Endodermal cell (in vitro differentiated cells): ENCODE measurements at regions not wholly inside any gene's neighbourhood (a gene's known extent, or its start where the extent isn't known, plus 50 kb on each side); places are given as distances from the start of the nearest gene placed in this dataset.

ENCODE experiments used
- DNase-seq: peaks from one replicate; pipeline ENCODE4 v3.0.0-alpha.2; 2017
- H3K27ac ChIP-seq: 2 replicates; pipeline ENCODE4 v1.5.1; 2013; ENCODE audit warnings: mild to moderate bottlenecking, low read depth, low read length, moderate library complexity
- H3K27me3 ChIP-seq: 2 replicates; pipeline ENCODE4 v1.6.1; 2013; ENCODE audit warnings: mild to moderate bottlenecking, low read length, moderate library complexity; ENCODE audit not compliant: insufficient read depth, control insufficient read depth, poor library complexity, severe bottlenecking
- H3K36me3 ChIP-seq: 2 replicates; pipeline ENCODE4 v1.7.0; 2013; ENCODE audit warnings: mild to moderate bottlenecking, low read length, moderate library complexity; ENCODE audit not compliant: control insufficient read depth, insufficient read depth
- H3K4me1 ChIP-seq: one replicate; pipeline ENCODE4 v1.7.0; 2013; ENCODE audit warnings: low read length; ENCODE audit not compliant: control insufficient read depth, insufficient read depth
- H3K4me3 ChIP-seq: 2 replicates; pipeline ENCODE4 v1.5.1; 2013; ENCODE audit warnings: mild to moderate bottlenecking, low read length, moderate library complexity
- H3K9ac ChIP-seq: 2 replicates; pipeline ENCODE4 v1.6.1; 2013; ENCODE audit warnings: mild to moderate bottlenecking, low read length, moderate library complexity; ENCODE audit not compliant: poor library complexity, severe bottlenecking; ENCODE audit errors: extremely low read depth
- H3K9me3 ChIP-seq: 2 replicates; pipeline ENCODE4 v1.6.1; 2013; ENCODE audit warnings: mild to moderate bottlenecking, low read length, moderate library complexity; ENCODE audit not compliant: control insufficient read depth
- H3K27ac Mint-ChIP-seq: 2 replicates; pipeline ENCODE4 v1.8.0; 2020; ENCODE audit warnings: mixed read lengths
- H3K27me3 Mint-ChIP-seq: 2 replicates; pipeline ENCODE4 v1.8.0; 2021; ENCODE audit warnings: mild to moderate bottlenecking, mixed read lengths; ENCODE audit not compliant: insufficient read depth
- H3K36me3 Mint-ChIP-seq: 2 replicates; pipeline ENCODE4 v1.8.0; 2020; ENCODE audit warnings: low read depth, mixed read lengths
- H3K4me1 Mint-ChIP-seq: 2 replicates; pipeline ENCODE4 v1.8.0; 2020; ENCODE audit warnings: mixed read lengths
- H3K4me3 Mint-ChIP-seq: 2 replicates; pipeline ENCODE4 v1.8.0; 2020; ENCODE audit warnings: mild to moderate bottlenecking, moderate library complexity, mixed read lengths
- H3K9me3 Mint-ChIP-seq: 2 replicates; pipeline ENCODE4 v1.8.0; 2020; ENCODE audit warnings: mild to moderate bottlenecking, mixed read lengths
- WGBS, 2 experiments: methylation state at CpG; one replicate each; pipeline versions ENCODE4 v1.1.5 to v1.1.7; 2013; ENCODE audit warnings: missing lambda C conversion rate in 2 of 2, mixed read lengths in 1 of 2; ENCODE audit not compliant: insufficient coverage in 1 of 2, insufficient read length in 1 of 2; 5-methylcytosine and 5-hydroxymethylcytosine counted together
- TF ChIP-seq, protein P1 (sequence below): fragments of 200-600 bp; sonication (generic); conservative IDR thresholded peaks from 2 replicates; pipeline ENCODE4 v1.5.0; 2021; ENCODE audit warnings: antibody characterized with exemption, mild to moderate bottlenecking

DNA sequence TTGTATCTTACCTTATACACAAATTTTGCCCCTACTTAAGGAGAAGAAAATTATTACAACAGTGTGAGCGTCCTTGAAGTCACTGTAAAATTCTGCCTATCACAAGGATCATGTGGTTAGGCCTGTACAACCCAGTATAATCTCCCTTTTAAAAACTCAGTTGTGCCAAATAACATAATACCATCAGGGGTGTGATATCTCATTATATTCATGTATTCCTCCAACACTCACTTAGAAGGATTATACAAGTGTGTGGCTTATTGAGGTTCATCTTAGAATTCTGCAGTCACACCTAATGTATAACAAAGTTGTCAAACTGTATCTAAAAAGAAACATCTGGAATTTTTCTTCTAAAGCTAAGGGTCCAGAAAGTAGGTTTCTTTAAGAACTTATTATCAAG, 998.8 kb upstream of the LRRTM1 start:
- 87% methylated on average over 1 of the region's 1 CpG; no CpG with 5 or more reads in 1 of the 2 experiments for WGBS, 2 experiments
- Histone ChIP-seq H3K9ac (no peak overlapping the region), H3K4me1 (peaks cover 3% of the 10 kb centered on the region), H3K27me3 (no peaks in the 10 kb centered on the region), H3K36me3 (no peaks in the 10 kb centered on the region), H3K9me3 (peaks cover 20% of the 10 kb centered on the region), H3K27ac (no peak overlapping the region), H3K4me3 (no peak overlapping the region)
- no peaks in the 10 kb centered on the region for H3K36me3 Mint-ChIP-seq
- H3K27ac Mint-ChIP-seq: no peak overlapping the region
- peaks cover 7% of the 10 kb centered on the region for H3K4me1 Mint-ChIP-seq
- no peaks in the 10 kb centered on the region for H3K27me3 Mint-ChIP-seq
- H3K4me3 Mint-ChIP-seq: no peak overlapping the region
- H3K9me3 Mint-ChIP-seq: peaks cover 10% of the 10 kb centered on the region
- TF ChIP-seq, protein P1, sequence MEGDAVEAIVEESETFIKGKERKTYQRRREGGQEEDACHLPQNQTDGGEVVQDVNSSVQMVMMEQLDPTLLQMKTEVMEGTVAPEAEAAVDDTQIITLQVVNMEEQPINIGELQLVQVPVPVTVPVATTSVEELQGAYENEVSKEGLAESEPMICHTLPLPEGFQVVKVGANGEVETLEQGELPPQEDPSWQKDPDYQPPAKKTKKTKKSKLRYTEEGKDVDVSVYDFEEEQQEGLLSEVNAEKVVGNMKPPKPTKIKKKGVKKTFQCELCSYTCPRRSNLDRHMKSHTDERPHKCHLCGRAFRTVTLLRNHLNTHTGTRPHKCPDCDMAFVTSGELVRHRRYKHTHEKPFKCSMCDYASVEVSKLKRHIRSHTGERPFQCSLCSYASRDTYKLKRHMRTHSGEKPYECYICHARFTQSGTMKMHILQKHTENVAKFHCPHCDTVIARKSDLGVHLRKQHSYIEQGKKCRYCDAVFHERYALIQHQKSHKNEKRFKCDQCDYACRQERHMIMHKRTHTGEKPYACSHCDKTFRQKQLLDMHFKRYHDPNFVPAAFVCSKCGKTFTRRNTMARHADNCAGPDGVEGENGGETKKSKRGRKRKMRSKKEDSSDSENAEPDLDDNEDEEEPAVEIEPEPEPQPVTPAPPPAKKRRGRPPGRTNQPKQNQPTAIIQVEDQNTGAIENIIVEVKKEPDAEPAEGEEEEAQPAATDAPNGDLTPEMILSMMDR: no peak
- DNase-seq: no peak

DNA sequence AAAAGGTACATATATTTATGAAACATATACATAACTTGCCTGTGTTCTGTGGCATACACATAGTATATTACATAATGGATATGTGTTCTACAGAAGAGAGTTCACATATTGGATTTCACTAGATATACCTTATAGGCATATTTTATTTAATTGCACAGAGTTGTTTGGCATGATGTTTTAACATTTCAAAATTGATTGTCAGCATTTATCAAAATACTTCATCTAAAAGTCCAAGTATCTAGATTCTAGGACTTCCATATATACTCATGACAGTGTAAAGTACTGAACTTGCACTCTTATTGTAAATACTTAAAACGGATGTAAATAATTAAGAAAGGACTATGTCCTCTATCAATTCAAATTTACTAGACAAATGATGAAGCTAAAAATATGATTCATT, 995.3 kb upstream of the LRRTM1 start:
- Mint-ChIP-seq H3K4me3 (no peak overlapping the region), H3K27ac (no peak overlapping the region), H3K27me3 (no peaks in the 10 kb centered on the region), H3K9me3 (peaks cover 5% of the 10 kb centered on the region), H3K4me1 (peaks cover 10% of the 10 kb centered on the region), H3K36me3 (no peaks in the 10 kb centered on the region)
- Histone ChIP-seq H3K9me3 (peaks cover 13% of the 10 kb centered on the region), H3K27ac (no peak overlapping the region), H3K9ac (no peak overlapping the region), H3K4me3 (no peak overlapping the region), H3K27me3 (no peaks in the 10 kb centered on the region), H3K36me3 (no peaks in the 10 kb centered on the region), H3K4me1 (peaks cover 6% of the 10 kb centered on the region)
- WGBS, 2 experiments: no CpG with 5 or more reads among the region's 1 CpG
- DNase-seq: no peak
- TF ChIP-seq, protein P1: no peak

GRCh38 chr2:81290846-81291245, 986.3 kb upstream of the LRRTM1 start:
- 88 to 95% methylated on average over 1 to 3 of the region's 3 CpGs for WGBS, 2 experiments
- Mint-ChIP-seq H3K36me3 (peaks cover 2% of the 10 kb centered on the region), H3K27me3 (no peaks in the 10 kb centered on the region), H3K9me3 (peaks cover 11% of the 10 kb centered on the region), H3K27ac (no peak overlapping the region), H3K4me1 (no peaks in the 10 kb centered on the region), H3K4me3 (no peak overlapping the region)
- Histone ChIP-seq H3K36me3 (no peaks in the 10 kb centered on the region), H3K9me3 (peaks cover 24% of the 10 kb centered on the region), H3K27ac (no peak overlapping the region), H3K4me1 (no peaks in the 10 kb centered on the region), H3K4me3 (no peak overlapping the region), H3K9ac (no peak overlapping the region), H3K27me3 (no peaks in the 10 kb centered on the region)
- DNase-seq: no peak
- TF ChIP-seq, protein P1: no peak
